ENCODE measurements at regions not wholly inside any gene's neighbourhood (a gene's known extent, or its start where the extent isn't known, plus 50 kb on each side); places are given as distances from the start of the nearest gene placed in this dataset.

DNA sequence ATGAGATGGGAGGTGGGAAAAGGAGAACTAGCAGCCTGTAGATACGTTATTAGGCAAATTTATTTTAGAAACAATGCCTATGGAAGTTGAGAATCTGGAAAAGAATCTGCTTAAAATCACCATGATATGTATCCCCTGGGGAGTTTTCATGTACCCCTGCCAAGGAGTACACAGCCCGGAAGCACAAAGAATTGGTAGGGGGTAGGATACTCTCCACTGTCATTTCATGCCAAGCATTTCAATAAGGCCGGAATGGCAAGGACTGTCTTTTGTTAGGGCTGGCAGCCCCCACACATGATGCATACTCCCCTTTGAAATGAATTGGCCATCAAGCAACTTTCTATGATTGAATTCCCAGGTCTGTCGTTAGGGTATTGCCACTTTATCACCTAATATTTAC, 111.5 kb upstream of the APP start:
- no peak overlapping the region for H2AFZ ChIP-seq (ENCODE audit: low read depth, low read length)
- no peak overlapping the region for H3K27ac ChIP-seq (ENCODE audit: low read depth, low read length)
- Mint-ChIP-seq H3K27ac (ENCODE audit: unreplicated experiment) (no peak overlapping the region), H3K4me1 (ENCODE audit: low read depth, unreplicated experiment) (no peaks in the 10 kb centered on the region), H3K9me3 (ENCODE audit: unreplicated experiment) (peaks cover 4% of the 10 kb centered on the region), H3K27me3 (ENCODE audit: low read depth, unreplicated experiment) (no peaks in the 10 kb centered on the region), H3K4me3 (ENCODE audit: unreplicated experiment) (no peak overlapping the region), H3K36me3 (ENCODE audit: low read depth, unreplicated experiment) (no peaks in the 10 kb centered on the region)
- H4K20me1 ChIP-seq (ENCODE audit: insufficient read depth, low read length) = no peaks in the 10 kb centered on the region
- H3K4me3 ChIP-seq (ENCODE audit: insufficient read depth, low read depth, low read length) = no peak overlapping the region
- H3K79me2 ChIP-seq (ENCODE audit: insufficient read depth, low read length) = no peaks in the 10 kb centered on the region
- no peaks in the 10 kb centered on the region for H3K4me1 ChIP-seq (ENCODE audit: insufficient read depth, low read length)
- no peak overlapping the region for H3K4me2 ChIP-seq (ENCODE audit: low read length)
- H3K27me3 ChIP-seq (ENCODE audit: insufficient read depth, low read length) = no peaks in the 10 kb centered on the region
- no peaks in the 10 kb centered on the region for H3K36me3 ChIP-seq (ENCODE audit: insufficient read depth, low read length)
- TF ChIP-seq EZH2 (IDR thresholded peaks at IDR 0.05; ENCODE audit: insufficient read depth, low read length) (no peak), CTCF (IDR thresholded peaks at IDR 0.05; ENCODE audit: insufficient read depth, low read depth, low read length) (no peak)
- H3K9me3 ChIP-seq (ENCODE audit: insufficient read depth, low read depth, low read length) = no peaks in the 10 kb centered on the region
- no peak overlapping the region for H3K9ac ChIP-seq (ENCODE audit: low read length)
- no peak for FAIRE-seq
- no peak for DNase-seq (ENCODE audit: low read depth)

DNA sequence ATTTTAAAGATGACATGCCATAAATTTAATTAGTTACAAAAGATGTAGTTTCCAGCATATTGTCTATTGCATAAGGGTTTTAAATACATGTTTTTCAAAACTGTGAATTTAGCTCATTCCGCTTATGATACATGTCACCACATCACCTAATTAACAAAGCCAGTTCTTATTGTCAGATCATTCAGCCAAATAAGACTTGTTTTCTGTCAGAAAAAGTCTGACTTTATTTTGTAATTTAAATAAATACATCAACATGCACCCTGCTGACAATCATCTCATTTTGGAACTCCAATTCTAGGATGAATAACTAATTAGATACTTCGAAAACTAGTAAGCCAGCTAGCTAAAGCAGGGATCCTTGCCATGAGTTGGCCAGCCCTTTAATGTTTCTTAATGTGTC, 110.9 kb upstream of the APP start:
- DNase-seq (ENCODE audit: low read depth) (no peak), FAIRE-seq (no peak)
- H3K4me1 ChIP-seq (ENCODE audit: insufficient read depth, low read length) = no peaks in the 10 kb centered on the region
- no peaks in the 10 kb centered on the region for H3K36me3 ChIP-seq (ENCODE audit: insufficient read depth, low read length)
- Mint-ChIP-seq H3K4me1 (ENCODE audit: low read depth, unreplicated experiment) (no peaks in the 10 kb centered on the region), H3K9me3 (ENCODE audit: unreplicated experiment) (peaks cover 4% of the 10 kb centered on the region), H3K27me3 (ENCODE audit: low read depth, unreplicated experiment) (no peaks in the 10 kb centered on the region), H3K4me3 (ENCODE audit: unreplicated experiment) (no peak overlapping the region), H3K27ac (ENCODE audit: unreplicated experiment) (no peak overlapping the region), H3K36me3 (ENCODE audit: low read depth, unreplicated experiment) (no peaks in the 10 kb centered on the region)
- no peak overlapping the region for H2AFZ ChIP-seq (ENCODE audit: low read depth, low read length)
- no peak overlapping the region for H3K9ac ChIP-seq (ENCODE audit: low read length)
- TF ChIP-seq EZH2 (IDR thresholded peaks at IDR 0.05; ENCODE audit: insufficient read depth, low read length) (no peak), CTCF (IDR thresholded peaks at IDR 0.05; ENCODE audit: insufficient read depth, low read depth, low read length) (no peak)
- H3K9me3 ChIP-seq (ENCODE audit: insufficient read depth, low read depth, low read length) = no peaks in the 10 kb centered on the region
- no peak overlapping the region for H3K4me2 ChIP-seq (ENCODE audit: low read length)
- H3K27me3 ChIP-seq (ENCODE audit: insufficient read depth, low read length) = no peaks in the 10 kb centered on the region
- H3K27ac ChIP-seq (ENCODE audit: low read depth, low read length) = no peak overlapping the region
- no peaks in the 10 kb centered on the region for H4K20me1 ChIP-seq (ENCODE audit: insufficient read depth, low read length)
- no peaks in the 10 kb centered on the region for H3K79me2 ChIP-seq (ENCODE audit: insufficient read depth, low read length)
- H3K4me3 ChIP-seq (ENCODE audit: insufficient read depth, low read depth, low read length) = no peak overlapping the region

DNA sequence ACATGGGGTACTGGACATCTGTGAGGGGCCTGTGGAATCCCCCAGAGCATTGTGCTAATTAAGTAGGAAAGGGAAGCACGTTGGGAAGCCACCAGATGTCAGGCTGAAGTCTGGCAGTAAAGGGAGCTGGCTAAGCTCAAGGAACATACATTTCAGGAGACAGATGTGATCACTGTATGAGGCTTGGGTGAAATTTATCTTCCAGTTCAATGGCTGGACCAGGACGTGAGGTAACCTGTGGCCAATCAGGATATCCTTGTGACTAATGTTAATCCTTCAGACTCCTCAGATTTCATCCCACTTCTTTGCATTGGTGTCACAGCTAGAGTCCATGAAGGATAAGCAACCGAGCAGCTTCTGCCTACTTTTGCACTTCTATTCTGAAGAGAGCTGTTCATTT, 110.2 kb upstream of the APP start:
- Mint-ChIP-seq H3K9me3 (ENCODE audit: unreplicated experiment) (peaks cover 4% of the 10 kb centered on the region), H3K4me1 (ENCODE audit: low read depth, unreplicated experiment) (no peaks in the 10 kb centered on the region), H3K27me3 (ENCODE audit: low read depth, unreplicated experiment) (no peaks in the 10 kb centered on the region), H3K36me3 (ENCODE audit: low read depth, unreplicated experiment) (no peaks in the 10 kb centered on the region), H3K27ac (ENCODE audit: unreplicated experiment) (no peak overlapping the region), H3K4me3 (ENCODE audit: unreplicated experiment) (no peak overlapping the region)
- no peak for TF ChIP-seq EZH2 (IDR thresholded peaks at IDR 0.05; ENCODE audit: insufficient read depth, low read length)
- TF ChIP-seq CTCF (IDR thresholded peaks at IDR 0.05; ENCODE audit: insufficient read depth, low read depth, low read length) = no peak
- H2AFZ ChIP-seq (ENCODE audit: low read depth, low read length) = no peak overlapping the region
- H3K27me3 ChIP-seq (ENCODE audit: insufficient read depth, low read length) = no peaks in the 10 kb centered on the region
- H3K79me2 ChIP-seq (ENCODE audit: insufficient read depth, low read length) = no peaks in the 10 kb centered on the region
- no peak for FAIRE-seq
- H3K4me1 ChIP-seq (ENCODE audit: insufficient read depth, low read length) = no peaks in the 10 kb centered on the region
- H3K36me3 ChIP-seq (ENCODE audit: insufficient read depth, low read length) = no peaks in the 10 kb centered on the region
- no peak overlapping the region for H3K27ac ChIP-seq (ENCODE audit: low read depth, low read length)
- no peaks in the 10 kb centered on the region for H4K20me1 ChIP-seq (ENCODE audit: insufficient read depth, low read length)
- no peak overlapping the region for H3K9ac ChIP-seq (ENCODE audit: low read length)
- no peak overlapping the region for H3K4me2 ChIP-seq (ENCODE audit: low read length)
- no peak overlapping the region for H3K4me3 ChIP-seq (ENCODE audit: insufficient read depth, low read depth, low read length)
- no peak for DNase-seq (ENCODE audit: low read depth)
- no peaks in the 10 kb centered on the region for H3K9me3 ChIP-seq (ENCODE audit: insufficient read depth, low read depth, low read length)
